Central memory CD8-positive, alpha-beta T cell (primary cell): ENCODE measurements at regions not wholly inside any gene's neighbourhood (a gene's known extent, or its start where the extent isn't known, plus 50 kb on each side); places are given as distances from the start of the nearest gene placed in this dataset.
A peak's percentile ranks its signal among the peaks of the same experiment; 100 is the strongest.
"Not testable (repeated sequence)": the region's sequence is repeated elsewhere in the genome, so short reads cannot be mapped to it uniquely, and the experiment has no call there.

ENCODE experiments used
- ATAC-seq: fragments of 150-1000 bp; cut with Tn5 transposase; replicated peaks from 2 replicates; pipeline ENCODE4 v1.10.0; 2022; ENCODE audit warnings: mild to moderate bottlenecking, moderate FRiP score, moderate number of reproducible peaks; ENCODE audit not compliant: poor library complexity, severe bottlenecking; ENCODE audit errors: extremely low read depth
- DNase-seq, 2 donors: peaks; one replicate each; pipeline ENCODE4 v3.0.0; 2021; ENCODE audit warnings: low spot score in 2 of 2
- H3K27ac Mint-ChIP-seq: one replicate; pipeline ENCODE4 v1.8.0; 2022; ENCODE audit warnings: low read depth, mild to moderate bottlenecking, moderate library complexity, mixed read lengths
- H3K27me3 Mint-ChIP-seq: one replicate; pipeline ENCODE4 v1.8.0; 2022; ENCODE audit warnings: mixed read lengths
- H3K36me3 Mint-ChIP-seq: one replicate; pipeline ENCODE4 v1.8.0; 2022; ENCODE audit warnings: mild to moderate bottlenecking, moderate library complexity, mixed read lengths; ENCODE audit not compliant: insufficient read depth
- H3K4me1 Mint-ChIP-seq: one replicate; pipeline ENCODE4 v1.8.0; 2022; ENCODE audit warnings: mixed read lengths
- H3K4me3 Mint-ChIP-seq: one replicate; pipeline ENCODE4 v1.8.0; 2022; ENCODE audit warnings: mild to moderate bottlenecking, moderate library complexity, mixed read lengths
- H3K9me3 Mint-ChIP-seq: one replicate; pipeline ENCODE4 v1.8.0; 2022; ENCODE audit warnings: mixed read lengths

GRCh38 chrX:4588056-4588455, 874.6 kb upstream of the PRKX start:
- DNase-seq (no peak), ATAC-seq (no peak)
- Mint-ChIP-seq H3K27me3 (no peaks in the 10 kb centered on the region), H3K4me1 (no peaks in the 10 kb centered on the region), H3K27ac (no peak overlapping the region), H3K9me3 (no peaks in the 10 kb centered on the region), H3K4me3 (no peak overlapping the region), H3K36me3 (no peaks in the 10 kb centered on the region)

- no peak for ATAC-seq
- Mint-ChIP-seq H3K36me3 (no peaks in the 10 kb centered on the region), H3K9me3 (no peaks in the 10 kb centered on the region), H3K27ac (no peak overlapping the region), H3K4me1 (no peaks in the 10 kb centered on the region), H3K4me3 (no peak overlapping the region), H3K27me3 (no peaks in the 10 kb centered on the region)
- no peak for DNase-seq
Observed at GRCh38 chrX:4579999-4580398, 866.5 kb upstream of the PRKX start.

GRCh38 chrX:4579480-4579879, 866.0 kb upstream of the PRKX start:
- Mint-ChIP-seq H3K27me3 (no peaks in the 10 kb centered on the region), H3K36me3 (no peaks in the 10 kb centered on the region), H3K9me3 (no peaks in the 10 kb centered on the region), H3K27ac (no peak overlapping the region), H3K4me3 (no peak overlapping the region), H3K4me1 (no peaks in the 10 kb centered on the region)
- no peak for ATAC-seq
- no peak for DNase-seq

- Mint-ChIP-seq H3K36me3 (no peaks in the 10 kb centered on the region), H3K27me3 (no peaks in the 10 kb centered on the region), H3K4me1 (no peaks in the 10 kb centered on the region), H3K4me3 (no peak overlapping the region), H3K27ac (no peak overlapping the region), H3K9me3 (no peaks in the 10 kb centered on the region)
- no peak for ATAC-seq
- DNase-seq = no peak
Observed at GRCh38 chrX:4572691-4573090, 859.2 kb upstream of the PRKX start.

GRCh38 chrX:4570151-4570550, 856.7 kb upstream of the PRKX start:
- no peak for ATAC-seq
- H3K4me3 Mint-ChIP-seq = no peak overlapping the region
- no peaks in the 10 kb centered on the region for H3K27me3 Mint-ChIP-seq
- H3K36me3 Mint-ChIP-seq = no peaks in the 10 kb centered on the region
- DNase-seq = no peak
- H3K9me3 Mint-ChIP-seq = no peaks in the 10 kb centered on the region
- no peak overlapping the region for H3K27ac Mint-ChIP-seq
- H3K4me1 Mint-ChIP-seq = no peaks in the 10 kb centered on the region

- no peaks in the 10 kb centered on the region for H3K9me3 Mint-ChIP-seq
- H3K4me1 Mint-ChIP-seq = no peaks in the 10 kb centered on the region
- ATAC-seq = no peak
Observed at GRCh38 chrX:4560192-4560591, 846.7 kb upstream of the PRKX start.

GRCh38 chrX:4550018-4550417, 836.6 kb upstream of the PRKX start:
- H3K36me3 Mint-ChIP-seq = no peaks in the 10 kb centered on the region
- H3K27ac Mint-ChIP-seq = no peak overlapping the region
- ATAC-seq = no peak

More at GRCh38 chrX:4560192-4560591, 846.7 kb upstream of the PRKX start:
- Mint-ChIP-seq H3K27ac (no peak overlapping the region), H3K4me3 (no peak overlapping the region), H3K27me3 (no peaks in the 10 kb centered on the region), H3K36me3 (no peaks in the 10 kb centered on the region)
- no peak for DNase-seq

GRCh38 chrX:4547213-4547836, 833.9 kb upstream of the PRKX start:
- no peaks in the 10 kb centered on the region for H3K27me3 Mint-ChIP-seq
- no peak overlapping the region for H3K4me3 Mint-ChIP-seq
- DNase-seq (peak in 1 of 2 donors; percentile 8), ATAC-seq (no peak)
- H3K36me3 Mint-ChIP-seq = peaks cover 2% of the 10 kb centered on the region
- no peaks in the 10 kb centered on the region for H3K4me1 Mint-ChIP-seq
- H3K27ac Mint-ChIP-seq = no peak overlapping the region
- no peaks in the 10 kb centered on the region for H3K9me3 Mint-ChIP-seq

More at GRCh38 chrX:4550018-4550417, 836.6 kb upstream of the PRKX start:
- H3K4me1 Mint-ChIP-seq = no peaks in the 10 kb centered on the region
- no peak overlapping the region for H3K4me3 Mint-ChIP-seq
- DNase-seq = no peak
- H3K27me3 Mint-ChIP-seq = no peaks in the 10 kb centered on the region
- no peaks in the 10 kb centered on the region for H3K9me3 Mint-ChIP-seq

GRCh38 chrX:4546178-4546577, 832.7 kb upstream of the PRKX start:
- not testable (repeated sequence) for DNase-seq, ATAC-seq, H3K4me1 Mint-ChIP-seq, H3K4me3 Mint-ChIP-seq, H3K27me3 Mint-ChIP-seq, H3K9me3 Mint-ChIP-seq, H3K27ac Mint-ChIP-seq, H3K36me3 Mint-ChIP-seq

GRCh38 chrX:4528247-4528646, 814.8 kb upstream of the PRKX start:
- DNase-seq (no peak), ATAC-seq (no peak)
- no peaks in the 10 kb centered on the region for H3K36me3 Mint-ChIP-seq
- H3K27ac Mint-ChIP-seq = no peak overlapping the region
- H3K27me3 Mint-ChIP-seq = no peaks in the 10 kb centered on the region
- no peaks in the 10 kb centered on the region for H3K9me3 Mint-ChIP-seq
- H3K4me1 Mint-ChIP-seq = no peaks in the 10 kb centered on the region
- no peak overlapping the region for H3K4me3 Mint-ChIP-seq

- H3K9me3 Mint-ChIP-seq = peaks cover 6% of the 10 kb centered on the region
- no peak overlapping the region for H3K4me3 Mint-ChIP-seq
- DNase-seq (no peak), ATAC-seq (no peak)
- no peaks in the 10 kb centered on the region for H3K4me1 Mint-ChIP-seq
- no peaks in the 10 kb centered on the region for H3K36me3 Mint-ChIP-seq
- H3K27ac Mint-ChIP-seq = no peak overlapping the region
- no peaks in the 10 kb centered on the region for H3K27me3 Mint-ChIP-seq
Observed at GRCh38 chrX:4485912-4486311, 772.5 kb upstream of the PRKX start.

GRCh38 chrX:4484266-4484665, 770.8 kb upstream of the PRKX start:
- H3K9me3 Mint-ChIP-seq = peaks cover 6% of the 10 kb centered on the region
- no peak overlapping the region for H3K4me3 Mint-ChIP-seq
- no peak for ATAC-seq
- no peak for DNase-seq
- H3K27ac Mint-ChIP-seq = no peak overlapping the region
- H3K4me1 Mint-ChIP-seq = no peaks in the 10 kb centered on the region
- H3K27me3 Mint-ChIP-seq = no peaks in the 10 kb centered on the region
- no peaks in the 10 kb centered on the region for H3K36me3 Mint-ChIP-seq

- Mint-ChIP-seq H3K27me3 (no peaks in the 10 kb centered on the region), H3K36me3 (no peaks in the 10 kb centered on the region), H3K9me3 (peaks cover 24% of the 10 kb centered on the region), H3K4me3 (no peak overlapping the region), H3K4me1 (no peaks in the 10 kb centered on the region), H3K27ac (no peak overlapping the region)
- ATAC-seq (no peak), DNase-seq (no peak)
Observed at GRCh38 chrX:4451591-4451990, 738.1 kb upstream of the PRKX start.

GRCh38 chrX:4450177-4450576, 736.7 kb upstream of the PRKX start:
- no peak overlapping the region for H3K27ac Mint-ChIP-seq
- H3K4me3 Mint-ChIP-seq = no peak overlapping the region
- DNase-seq (no peak), ATAC-seq (no peak)
- H3K27me3 Mint-ChIP-seq = no peaks in the 10 kb centered on the region
- peaks cover 24% of the 10 kb centered on the region for H3K9me3 Mint-ChIP-seq
- H3K36me3 Mint-ChIP-seq = no peaks in the 10 kb centered on the region
- no peaks in the 10 kb centered on the region for H3K4me1 Mint-ChIP-seq
